ENCODE measurements at regions not wholly inside any gene's neighbourhood (a gene's known extent, or its start where the extent isn't known, plus 50 kb on each side); places are given as distances from the start of the nearest gene placed in this dataset.
"Not testable (repeated sequence)": the region's sequence is repeated elsewhere in the genome, so short reads cannot be mapped to it uniquely, and the experiment has no call there.

GRCh38 chrX:101823236-101823635 lies 108.6 kb downstream of the ZMAT1 start:
- DNase-seq (ENCODE audit: extremely low spot score), result no peak
- H3K4me1 ChIP-seq, result no peaks in the 10 kb centered on the region
- 59% methylated on average over 2 of the region's 2 CpGs for WGBS
- TF ChIP-seq CTCF (IDR thresholded peaks at IDR 0.05) (no peak), EP300 (IDR thresholded peaks at IDR 0.05) (no peak)
- H3K9me3 ChIP-seq, result no peaks in the 10 kb centered on the region
- H3K27ac ChIP-seq (replicated peaks in 1 of 4), result no peak overlapping the region
- peaks cover 0 to 5% (median 0%) of the 10 kb centered on the region in 4 donors for H3K27me3 ChIP-seq
- H3K4me3 ChIP-seq, result no peak overlapping the region
- intact Hi-C loops (cut with DNase I), result no loop called here
- no peaks in the 10 kb centered on the region for H3K36me3 ChIP-seq

GRCh38 chrX:101817739-101818138 lies 114.1 kb downstream of the ZMAT1 start:
- intact Hi-C loops (cut with DNase I); H3K27me3 ChIP-seq; H3K36me3 ChIP-seq; H3K27ac ChIP-seq (replicated peaks in 1 of 4); DNase-seq (ENCODE audit: extremely low spot score); H3K4me3 ChIP-seq; H3K4me1 ChIP-seq: not testable (repeated sequence)
- peaks cover 0 to 13% (median 0%) of the 10 kb centered on the region in 4 donors for H3K9me3 ChIP-seq
- WGBS, result 96% methylated on average over 1 of the region's 1 CpG

GRCh38 chrX:101813200-101813599 lies 118.6 kb downstream of the ZMAT1 start:
- TF ChIP-seq POLR2AphosphoS5 (IDR thresholded peaks at IDR 0.05) (no peak), CTCF (IDR thresholded peaks at IDR 0.05) (no peak), POLR2A (IDR thresholded peaks at IDR 0.05; ENCODE audit: low read depth) (no peak), EP300 (IDR thresholded peaks at IDR 0.05) (no peak)
- 90% methylated on average over 2 of the region's 6 CpGs for WGBS

GRCh38 chrX:101803451-101803850 lies 128.4 kb downstream of the ZMAT1 start:
- no peaks in the 10 kb centered on the region for H3K36me3 ChIP-seq
- H3K4me3 ChIP-seq, result no peak overlapping the region
- H3K27ac ChIP-seq (replicated peaks in 1 of 4), result no peak overlapping the region
- H3K27me3 ChIP-seq, result peaks cover 0 to 8% (median 0%) of the 10 kb centered on the region in 4 donors
- 17% methylated on average over 2 of the region's 2 CpGs for WGBS
- no peak for TF ChIP-seq EP300 (IDR thresholded peaks at IDR 0.05)
- TF ChIP-seq CTCF (IDR thresholded peaks at IDR 0.05), result peak; percentile 23 to 48 (median 34)
- no peaks in the 10 kb centered on the region for H3K4me1 ChIP-seq
- H3K9me3 ChIP-seq, result peaks cover 0 to 5% (median 0%) of the 10 kb centered on the region in 4 donors
- DNase-seq (ENCODE audit: extremely low spot score), result no peak
- intact Hi-C loops (cut with DNase I), result no loop called here

More at GRCh38 chrX:101813200-101813599, 118.6 kb downstream of the ZMAT1 start:
- Histone ChIP-seq H3K9me3 (peaks cover 0 to 20% (median 0%) of the 10 kb centered on the region in 4 donors), H3K4me1 (no peaks in the 10 kb centered on the region), H3K4me3 (no peak overlapping the region), H3K27ac (replicated peaks in 1 of 4) (no peak overlapping the region), H3K36me3 (no peaks in the 10 kb centered on the region), H3K27me3 (no peaks in the 10 kb centered on the region)
- intact Hi-C loops (cut with DNase I), result no loop called here
- DNase-seq (ENCODE audit: extremely low spot score), result no peak

GRCh38 chrX:101799387-101799786 lies 132.4 kb downstream of the ZMAT1 start:
- Histone ChIP-seq H3K27ac (replicated peaks in 1 of 4) (no peak overlapping the region), H3K36me3 (no peaks in the 10 kb centered on the region), H3K4me1 (no peaks in the 10 kb centered on the region), H3K27me3 (peaks cover 0 to 2% (median 0%) of the 10 kb centered on the region in 4 donors), H3K4me3 (peak overlapping the region in 2 of 4 donors; percentile 20 to 37), H3K9me3 (no peaks in the 10 kb centered on the region)
- 14% methylated on average over 3 of the region's 3 CpGs for WGBS
- peak; percentile 92 for DNase-seq (ENCODE audit: extremely low spot score)
- intact Hi-C loops (cut with DNase I), result loop anchor here (2.0 to 5.0 kb wide), 2 partner anchors 202 to 385 kb away; no protein-coding TSS in a partner anchor
- TF ChIP-seq POLR2AphosphoS5 (IDR thresholded peaks at IDR 0.05), result peak in 1 of 2 donors; percentile 18
- TF ChIP-seq POLR2A (IDR thresholded peaks at IDR 0.05; ENCODE audit: low read depth), result no peak
- TF ChIP-seq CTCF (IDR thresholded peaks at IDR 0.05), result peak; percentile 72 to 79 (median 74)
